ENCODE measurements at regions not wholly inside any gene's neighbourhood (a gene's known extent, or its start where the extent isn't known, plus 50 kb on each side); places are given as distances from the start of the nearest gene placed in this dataset.

GRCh38 chr10:124267231-124267885 is 151.4 kb downstream of the OAT start:
- no peak for DNase-seq (ENCODE audit: extremely low read depth, low read depth)

GRCh38 chr10:124266468-124267230 is 152.1 kb downstream of the OAT start:
- no peak for DNase-seq (ENCODE audit: extremely low read depth, low read depth)

- no peak for DNase-seq (ENCODE audit: extremely low read depth, low read depth)
Measured at GRCh38 chr10:124265776-124266467, 152.8 kb downstream of the OAT start.

GRCh38 chr10:124265391-124265745 is 153.4 kb downstream of the OAT start:
- no peak for DNase-seq (ENCODE audit: extremely low read depth, low read depth)

- no peak for DNase-seq (ENCODE audit: extremely low read depth, low read depth)
Measured at GRCh38 chr10:124264711-124265390, 153.9 kb downstream of the OAT start.

- DNase-seq (ENCODE audit: extremely low read depth, low read depth) = no peak
Measured at GRCh38 chr10:124264271-124264670, 154.5 kb downstream of the OAT start.

GRCh38 chr10:124263726-124264125 is 155.0 kb downstream of the OAT start:
- no peak for DNase-seq (ENCODE audit: extremely low read depth, low read depth)

- no peak for DNase-seq (ENCODE audit: extremely low read depth, low read depth)
Measured at GRCh38 chr10:124262971-124263370, 155.8 kb downstream of the OAT start.

GRCh38 chr10:124262234-124262865 is 156.4 kb downstream of the OAT start:
- no peak for DNase-seq (ENCODE audit: extremely low read depth, low read depth)

- DNase-seq (ENCODE audit: extremely low read depth, low read depth) = no peak
Measured at GRCh38 chr10:124259139-124259825, 159.4 kb downstream of the OAT start.

- no peak for DNase-seq (ENCODE audit: extremely low read depth, low read depth)
Measured at GRCh38 chr10:124257781-124258180, 160.9 kb downstream of the OAT start.

GRCh38 chr10:124256151-124256550 is 162.6 kb downstream of the OAT start:
- no peak for DNase-seq (ENCODE audit: extremely low read depth, low read depth)

GRCh38 chr10:124255556-124255955 is 162.2 kb upstream of the CHST15 start:
- DNase-seq (ENCODE audit: extremely low read depth, low read depth) = no peak

GRCh38 chr10:124254490-124254889 is 161.1 kb upstream of the CHST15 start:
- no peak for DNase-seq (ENCODE audit: extremely low read depth, low read depth)

GRCh38 chr10:124253006-124253405 is 159.6 kb upstream of the CHST15 start:
- no peak for DNase-seq (ENCODE audit: extremely low read depth, low read depth)

GRCh38 chr10:124252097-124252715 is 158.8 kb upstream of the CHST15 start:
- DNase-seq (ENCODE audit: extremely low read depth, low read depth) = no peak

- no peak for DNase-seq (ENCODE audit: extremely low read depth, low read depth)
Measured at GRCh38 chr10:124251317-124252065, 158.1 kb upstream of the CHST15 start.

- no peak for DNase-seq (ENCODE audit: extremely low read depth, low read depth)
Measured at GRCh38 chr10:124250506-124250905, 157.1 kb upstream of the CHST15 start.

GRCh38 chr10:124249812-124250432 is 156.5 kb upstream of the CHST15 start:
- no peak for DNase-seq (ENCODE audit: extremely low read depth, low read depth)
